ENCODE measurements at regions not wholly inside any gene's neighbourhood (a gene's known extent, or its start where the extent isn't known, plus 50 kb on each side); places are given as distances from the start of the nearest gene placed in this dataset.
A peak's percentile ranks its signal among the peaks of the same experiment; 100 is the strongest.

DNA sequence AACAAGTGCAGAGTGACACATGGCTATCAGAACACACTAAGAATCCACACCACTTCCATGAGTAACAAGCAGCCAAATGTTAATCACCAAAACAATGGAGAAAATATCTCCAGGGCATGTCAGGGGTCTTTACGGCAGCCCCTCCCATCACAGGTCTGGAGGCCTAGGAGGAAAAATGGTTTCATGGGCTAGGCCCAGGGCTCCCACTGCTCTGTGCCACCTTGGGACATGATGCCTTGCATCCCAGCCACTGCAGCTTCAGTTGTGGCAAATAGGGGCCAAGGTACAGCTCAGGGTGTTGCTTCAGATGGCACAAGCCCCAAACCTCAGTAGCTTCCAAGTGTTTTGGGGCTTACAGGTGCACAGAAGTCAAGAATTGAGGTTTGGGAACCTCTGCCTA is 66.6 kb downstream of the NEURL3 start:
- TF ChIP-seq ZNF585B (tag by site-specific recombination; IDR thresholded peaks at IDR 0.05): peak; percentile 90
- no peak for TF ChIP-seq ZNF843 (tag by site-specific recombination; IDR thresholded peaks at IDR 0.05)
- TF ChIP-seq ZNF280D (tag by site-specific recombination; IDR thresholded peaks at IDR 0.05): no peak
- POLR2A ChIA-PET: no interaction called here

GRCh38 chr2:96437512-96437911 is 67.6 kb downstream of the NEURL3 start:
- no peaks in the 10 kb centered on the region for H3K36me3 ChIP-seq (ENCODE audit: control insufficient read depth in 2 of 2, insufficient read depth in 1 of 2, low read length in 2 of 2)
- H3K9me3 ChIP-seq (ENCODE audit: control insufficient read depth, insufficient read depth, low read depth, low read length): no peaks in the 10 kb centered on the region
- no peak overlapping the region for H3K27ac ChIP-seq (ENCODE audit: extremely low read depth, low read depth, low read length)
- no peaks in the 10 kb centered on the region for H3K4me1 ChIP-seq (ENCODE audit: control insufficient read depth, insufficient read depth, low read length)
- POLR2A ChIA-PET: no interaction called here
- H3K4me3 ChIP-seq (ENCODE audit: low read depth, low read length): no peak overlapping the region
- CTCF ChIA-PET: interaction anchor here (1.3 kb wide), 1 partner anchor 72 kb away, joined by 4 read pairs; no protein-coding TSS in a partner anchor
- TF ChIP-seq ZNF747 (tag by site-specific recombination; IDR thresholded peaks at IDR 0.05) (no peak), ZNF571 (tag by site-specific recombination; IDR thresholded peaks at IDR 0.05) (no peak), KLF8 (tag by site-specific recombination; IDR thresholded peaks at IDR 0.05) (no peak), ZNF785 (tag by site-specific recombination; IDR thresholded peaks at IDR 0.05) (no peak), ZFP69B (tag by site-specific recombination; IDR thresholded peaks at IDR 0.05) (no peak), ZNF544 (tag by site-specific recombination; IDR thresholded peaks at IDR 0.05) (no peak), ZFP37 (tag by site-specific recombination; IDR thresholded peaks at IDR 0.05) (no peak), ZBTB48 (tag by site-specific recombination; IDR thresholded peaks at IDR 0.05) (no peak), MYNN (tag by site-specific recombination; IDR thresholded peaks at IDR 0.05; ENCODE audit: borderline replicate concordance) (no peak), IKZF3 (tag by site-specific recombination; IDR thresholded peaks at IDR 0.05) (no peak), ZNF311 (tag by site-specific recombination; IDR thresholded peaks at IDR 0.05; ENCODE audit: borderline replicate concordance) (no peak), ZNF621 (tag by site-specific recombination; IDR thresholded peaks at IDR 0.05) (no peak), GFI1B (tag by site-specific recombination; IDR thresholded peaks at IDR 0.05) (no peak), INSM2 (tag by site-specific recombination; IDR thresholded peaks at IDR 0.05) (no peak)
- TF ChIP-seq, protein P1, sequence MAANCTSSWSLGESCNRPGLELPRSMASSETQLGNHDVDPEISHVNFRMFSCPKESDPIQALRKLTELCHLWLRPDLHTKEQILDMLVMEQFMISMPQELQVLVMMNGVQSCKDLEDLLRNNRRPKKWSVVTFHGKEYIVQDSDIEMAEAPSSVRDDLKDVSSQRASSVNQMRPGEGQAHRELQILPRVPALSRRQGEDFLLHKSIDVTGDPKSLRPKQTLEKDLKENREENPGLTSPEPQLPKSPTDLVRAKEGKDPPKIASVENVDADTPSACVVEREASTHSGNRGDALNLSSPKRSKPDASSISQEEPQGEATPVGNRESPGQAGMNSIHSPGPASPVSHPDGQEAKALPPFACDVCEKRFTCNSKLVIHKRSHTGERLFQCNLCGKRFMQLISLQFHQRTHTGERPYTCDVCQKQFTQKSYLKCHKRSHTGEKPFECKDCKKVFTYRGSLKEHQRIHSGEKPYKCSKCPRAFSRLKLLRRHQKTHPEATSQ (tag by site-specific recombination; IDR thresholded peaks at IDR 0.05): no peak

More for the DNA sequence above, 66.6 kb downstream of the NEURL3 start:
- Histone ChIP-seq H3K9me3 (ENCODE audit: control insufficient read depth, insufficient read depth, low read depth, low read length) (no peaks in the 10 kb centered on the region), H3K27ac (ENCODE audit: extremely low read depth, low read depth, low read length) (no peak overlapping the region), H3K36me3 (ENCODE audit: control insufficient read depth in 2 of 2, insufficient read depth in 1 of 2, low read length in 2 of 2) (no peaks in the 10 kb centered on the region), H3K4me1 (ENCODE audit: control insufficient read depth, insufficient read depth, low read length) (no peaks in the 10 kb centered on the region), H3K4me3 (ENCODE audit: low read depth, low read length) (no peak overlapping the region)
- CTCF ChIA-PET: interaction anchor here (0.6 to 1.2 kb wide), 2 partner anchors 32 to 34 kb away, joined by 3 to 4 read pairs; no protein-coding TSS in a partner anchor

Data from HEK293 (cell line).